Caco-2 (cell line): ENCODE measurements at regions not wholly inside any gene's neighbourhood (a gene's known extent, or its start where the extent isn't known, plus 50 kb on each side); places are given as distances from the start of the nearest gene placed in this dataset.
A peak's percentile ranks its signal among the peaks of the same experiment; 100 is the strongest.

ENCODE experiments used
- BruUV-seq: library from RNA; stranded (reverse); fragments of 400-500 nt; replicated peaks from 2 replicates; lab custom pipeline; 2021; lab: Mats Ljungman, UMichigan
- CTCF ChIA-PET: fragments of 300-600 bp; sonication (Branson Sonifier 250); formaldehyde crosslinking; loops from one replicate; lab custom pipeline; 2022; ENCODE audit warnings: antibody characterized with exemption; lab: Charles Lee
- POLR2A ChIA-PET: fragments of 300-600 bp; sonication (Branson Sonifier 250); formaldehyde crosslinking; loops from one replicate; lab custom pipeline; 2022; ENCODE audit warnings: antibody characterized with exemption; lab: Charles Lee
- DNase-seq, 2 experiments: peaks; one replicate each; pipeline versions ENCODE4 v3.0.0 to v3.0.0-alpha.2; 2020 to 2022
- H3K27me3 ChIP-seq: replicated peaks from 2 replicates; pipeline ENCODE4 v1.6.0; 2011; ENCODE audit warnings: low read length; ENCODE audit not compliant: control insufficient read depth, insufficient read depth
- H3K36me3 ChIP-seq: 2 replicates; pipeline ENCODE4 v1.5.1; 2011; ENCODE audit warnings: low read length; ENCODE audit not compliant: control insufficient read depth, insufficient read depth
- H3K4me1 ChIP-seq: fragments of 250-450 bp; sonication (Bioruptor Pico); 2 replicates; pipeline ENCODE4 v1.5.1; 2020; ENCODE audit warnings: mild to moderate bottlenecking
- H3K4me3 ChIP-seq: 2 replicates; pipeline ENCODE4 v1.5.1; 2011; ENCODE audit warnings: low read depth, mild to moderate bottlenecking, control low read depth, low read length
- H3K9me3 ChIP-seq: fragments of 250-450 bp; sonication (Bioruptor Pico); 2 replicates; pipeline ENCODE4 v1.5.1; 2020; ENCODE audit warnings: mild to moderate bottlenecking, moderate library complexity
- H3K27ac Mint-ChIP-seq: one replicate; pipeline ENCODE4 v1.8.0; 2022; ENCODE audit warnings: mixed read lengths; ENCODE audit not compliant: unreplicated experiment
- H3K27me3 Mint-ChIP-seq: one replicate; pipeline ENCODE4 v1.8.0; 2022; ENCODE audit warnings: mixed read lengths; ENCODE audit not compliant: insufficient read depth, unreplicated experiment
- H3K36me3 Mint-ChIP-seq: one replicate; pipeline ENCODE4 v1.8.0; 2022; ENCODE audit warnings: mild to moderate bottlenecking, mixed read lengths; ENCODE audit not compliant: insufficient read depth, unreplicated experiment
- H3K4me1 Mint-ChIP-seq: one replicate; pipeline ENCODE4 v1.8.0; 2022; ENCODE audit warnings: low read depth, mixed read lengths; ENCODE audit not compliant: unreplicated experiment
- H3K4me3 Mint-ChIP-seq: one replicate; pipeline ENCODE4 v1.8.0; 2022; ENCODE audit warnings: mild to moderate bottlenecking, moderate library complexity, mixed read lengths; ENCODE audit not compliant: unreplicated experiment
- H3K9me3 Mint-ChIP-seq: one replicate; pipeline ENCODE4 v1.8.0; 2022; ENCODE audit warnings: mixed read lengths; ENCODE audit not compliant: unreplicated experiment
- intact Hi-C: fragments of 100-400 bp; cut with micrococcal nuclease; formaldehyde crosslinking; loops from one replicate; pipeline ENCODE4 v1.10.0; 2022; ENCODE audit not compliant: unreplicated experiment
- TF ChIP-seq, protein P1 (sequence below), 2 experiments: fragments of 200-600 bp in 1 of 2; IDR thresholded peaks; 1 replicate in 1 of 2; 2 replicates in 1 of 2; pipeline versions ENCODE4 v1.5.1 to v1.8.0; 2011 to 2022; ENCODE audit warnings: antibody characterized with exemption in 1 of 2, control low read depth in 1 of 2, inconsistent platforms in 1 of 2, low read depth in 1 of 2, low read length in 1 of 2, mild to moderate bottlenecking in 1 of 2, moderate library complexity in 1 of 2; ENCODE audit not compliant: insufficient read depth in 1 of 2, severe bottlenecking in 1 of 2, unreplicated experiment in 1 of 2

DNA sequence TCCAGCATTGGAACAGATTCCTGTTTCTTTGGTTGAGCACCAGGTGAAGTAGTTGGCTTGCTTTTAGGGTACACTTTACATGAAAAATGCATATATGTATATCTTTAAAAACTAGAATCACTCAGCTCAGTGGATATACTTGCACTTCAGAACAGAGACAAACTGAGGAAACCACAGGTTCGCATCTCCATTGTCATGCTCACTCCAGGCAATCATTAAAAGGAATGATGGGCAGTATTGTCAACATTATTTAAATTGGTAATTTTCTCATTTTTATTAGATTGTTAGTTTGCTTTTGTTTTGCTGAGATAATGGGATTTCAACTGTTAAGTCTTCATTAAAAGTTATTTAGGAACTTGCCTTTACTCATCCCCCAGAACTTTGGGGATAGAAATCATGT, 71.0 kb upstream of the NELL2 start:
- Histone ChIP-seq H3K4me3 (no peak overlapping the region), H3K27me3 (no peaks in the 10 kb centered on the region), H3K4me1 (peaks cover 10% of the 10 kb centered on the region; the same call in 1 of the 2 replicates), H3K9me3 (no peaks in the 10 kb centered on the region), H3K36me3 (no peaks in the 10 kb centered on the region)
- DNase-seq, result no peak
- H3K4me3 Mint-ChIP-seq, result no peak overlapping the region
- POLR2A ChIA-PET, result no interaction called here
- TF ChIP-seq, protein P1, sequence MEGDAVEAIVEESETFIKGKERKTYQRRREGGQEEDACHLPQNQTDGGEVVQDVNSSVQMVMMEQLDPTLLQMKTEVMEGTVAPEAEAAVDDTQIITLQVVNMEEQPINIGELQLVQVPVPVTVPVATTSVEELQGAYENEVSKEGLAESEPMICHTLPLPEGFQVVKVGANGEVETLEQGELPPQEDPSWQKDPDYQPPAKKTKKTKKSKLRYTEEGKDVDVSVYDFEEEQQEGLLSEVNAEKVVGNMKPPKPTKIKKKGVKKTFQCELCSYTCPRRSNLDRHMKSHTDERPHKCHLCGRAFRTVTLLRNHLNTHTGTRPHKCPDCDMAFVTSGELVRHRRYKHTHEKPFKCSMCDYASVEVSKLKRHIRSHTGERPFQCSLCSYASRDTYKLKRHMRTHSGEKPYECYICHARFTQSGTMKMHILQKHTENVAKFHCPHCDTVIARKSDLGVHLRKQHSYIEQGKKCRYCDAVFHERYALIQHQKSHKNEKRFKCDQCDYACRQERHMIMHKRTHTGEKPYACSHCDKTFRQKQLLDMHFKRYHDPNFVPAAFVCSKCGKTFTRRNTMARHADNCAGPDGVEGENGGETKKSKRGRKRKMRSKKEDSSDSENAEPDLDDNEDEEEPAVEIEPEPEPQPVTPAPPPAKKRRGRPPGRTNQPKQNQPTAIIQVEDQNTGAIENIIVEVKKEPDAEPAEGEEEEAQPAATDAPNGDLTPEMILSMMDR (IDR thresholded peaks at IDR 0.05; ENCODE audit: insufficient read depth in 1 of 2, low read depth in 1 of 2, low read length in 1 of 2, severe bottlenecking in 1 of 2, unreplicated experiment in 1 of 2), result no peak
- CTCF ChIA-PET, result no interaction called here
- intact Hi-C loops, result loop anchor here (5.0 kb wide), 2 partner anchors 175 to 930 kb away; no protein-coding TSS in a partner anchor
- H3K27me3 Mint-ChIP-seq, result peaks cover 5% of the 10 kb centered on the region
- H3K4me1 Mint-ChIP-seq, result peaks cover 9% of the 10 kb centered on the region
- no peaks in the 10 kb centered on the region for H3K36me3 Mint-ChIP-seq
- no peak overlapping the region for H3K27ac Mint-ChIP-seq
- no TSS peak for BruUV-seq
- H3K9me3 Mint-ChIP-seq, result no peaks in the 10 kb centered on the region

GRCh38 chr12:44942714-44943113, 66.6 kb upstream of the NELL2 start:
- intact Hi-C loops, result no loop called here
- Mint-ChIP-seq H3K4me3 (no peak overlapping the region), H3K9me3 (no peaks in the 10 kb centered on the region), H3K27ac (no peak overlapping the region), H3K36me3 (no peaks in the 10 kb centered on the region), H3K27me3 (peaks cover 5% of the 10 kb centered on the region), H3K4me1 (peaks cover 9% of the 10 kb centered on the region)
- no TSS peak for BruUV-seq
- POLR2A ChIA-PET, result no interaction called here
- no peaks in the 10 kb centered on the region for H3K9me3 ChIP-seq
- H3K4me3 ChIP-seq, result no peak overlapping the region
- H3K36me3 ChIP-seq, result no peaks in the 10 kb centered on the region
- no peak for DNase-seq
- no peaks in the 10 kb centered on the region for H3K27me3 ChIP-seq
- CTCF ChIA-PET, result no interaction called here
- peaks cover 10% of the 10 kb centered on the region; the same call in 1 of the 2 replicates for H3K4me1 ChIP-seq
- TF ChIP-seq, protein P1 (IDR thresholded peaks at IDR 0.05; ENCODE audit: insufficient read depth in 1 of 2, low read depth in 1 of 2, low read length in 1 of 2, severe bottlenecking in 1 of 2, unreplicated experiment in 1 of 2), result no peak

DNA sequence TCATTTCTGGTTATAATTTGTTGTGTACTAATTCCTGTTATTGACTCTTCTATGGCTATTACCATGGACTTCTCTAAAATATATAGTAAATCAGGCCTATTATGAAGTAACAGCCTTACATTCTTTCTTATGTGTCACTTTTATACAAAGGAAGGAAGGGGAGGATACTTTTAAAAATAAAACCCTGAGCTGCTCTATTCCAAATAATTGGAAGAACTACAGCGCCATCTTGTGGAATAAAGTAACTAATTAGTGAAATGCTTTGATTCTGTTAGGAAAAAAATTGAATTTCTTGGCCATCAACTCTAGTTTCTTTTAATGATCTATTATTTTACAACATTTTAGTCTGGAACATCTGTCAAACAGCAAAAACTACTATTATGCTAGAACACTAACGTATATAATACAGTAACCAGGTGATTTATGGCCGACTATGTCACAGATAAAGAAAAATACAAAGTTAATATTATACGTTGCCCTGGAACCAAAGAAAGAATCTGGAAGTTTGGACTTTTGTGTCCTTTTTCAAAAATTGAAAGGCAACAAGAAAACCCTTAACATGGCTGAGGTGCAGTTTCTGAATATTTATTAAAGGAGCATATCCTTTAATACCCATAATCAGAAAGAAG, 55.0 kb upstream of the NELL2 start:
- Mint-ChIP-seq H3K4me1 (no peaks in the 10 kb centered on the region), H3K27ac (no peak overlapping the region), H3K4me3 (no peak overlapping the region), H3K27me3 (no peaks in the 10 kb centered on the region), H3K9me3 (no peaks in the 10 kb centered on the region), H3K36me3 (no peaks in the 10 kb centered on the region)
- no peaks in the 10 kb centered on the region for H3K4me1 ChIP-seq
- H3K27me3 ChIP-seq, result peaks cover 2% of the 10 kb centered on the region; the same call in 1 of the 2 replicates
- ChIA-PET POLR2A (no interaction called here), CTCF (interaction anchor here (0.9 to 1.0 kb wide), 4 partner anchors 18 to 916 kb away, joined by 4 to 7 read pairs (median 4); no protein-coding TSS in a partner anchor)
- DNase-seq, result peak in 1 of 2 experiments; percentile 52
- no peaks in the 10 kb centered on the region for H3K36me3 ChIP-seq
- TF ChIP-seq, protein P1 (IDR thresholded peaks at IDR 0.05; ENCODE audit: insufficient read depth in 1 of 2, low read depth in 1 of 2, low read length in 1 of 2, severe bottlenecking in 1 of 2, unreplicated experiment in 1 of 2), result peak; percentile 54 to 57
- no peaks in the 10 kb centered on the region for H3K9me3 ChIP-seq
- H3K4me3 ChIP-seq, result no peak overlapping the region
- intact Hi-C loops, result loop anchor here (1.0 to 5.0 kb wide), 6 partner anchors 119 to 974 kb away; no protein-coding TSS in a partner anchor
- no TSS peak for BruUV-seq
